Nephron (organoid): ENCODE measurements at regions not wholly inside any gene's neighbourhood (a gene's known extent, or its start where the extent isn't known, plus 50 kb on each side); places are given as distances from the start of the nearest gene placed in this dataset.
"Not testable (repeated sequence)": the region's sequence is repeated elsewhere in the genome, so short reads cannot be mapped to it uniquely, and the experiment has no call there.

Source experiments
- H3K27ac Mint-ChIP-seq, 3 experiments: 2 replicates each; pipeline ENCODE4 v1.8.0; 2020; ENCODE audit warnings: mixed read lengths in 3 of 3, mild to moderate bottlenecking in 2 of 3, moderate library complexity in 1 of 3
- H3K27me3 Mint-ChIP-seq: 2 replicates; pipeline ENCODE4 v1.8.0; 2021; ENCODE audit warnings: low read depth, mild to moderate bottlenecking, moderate library complexity, mixed read lengths
- H3K36me3 Mint-ChIP-seq: 2 replicates; pipeline ENCODE4 v1.8.0; 2020; ENCODE audit warnings: low read depth, mixed read lengths
- H3K4me1 Mint-ChIP-seq: 2 replicates; pipeline ENCODE4 v1.8.0; 2020; ENCODE audit warnings: mixed read lengths
- H3K4me3 Mint-ChIP-seq, 3 experiments: 2 replicates each; pipeline ENCODE4 v1.8.0; 2020; ENCODE audit warnings: mild to moderate bottlenecking in 3 of 3, mixed read lengths in 3 of 3, moderate library complexity in 2 of 3
- H3K9me3 Mint-ChIP-seq: 2 replicates; pipeline ENCODE4 v1.8.0; 2020; ENCODE audit warnings: mixed read lengths
- TF ChIP-seq, protein P1 (sequence below), 3 experiments: fragments of 200-600 bp; sonication (generic); IDR thresholded peaks; one replicate each; pipeline ENCODE4 v1.5.0; 2021; ENCODE audit warnings: antibody characterized with exemption in 3 of 3; ENCODE audit not compliant: unreplicated experiment in 3 of 3

DNA sequence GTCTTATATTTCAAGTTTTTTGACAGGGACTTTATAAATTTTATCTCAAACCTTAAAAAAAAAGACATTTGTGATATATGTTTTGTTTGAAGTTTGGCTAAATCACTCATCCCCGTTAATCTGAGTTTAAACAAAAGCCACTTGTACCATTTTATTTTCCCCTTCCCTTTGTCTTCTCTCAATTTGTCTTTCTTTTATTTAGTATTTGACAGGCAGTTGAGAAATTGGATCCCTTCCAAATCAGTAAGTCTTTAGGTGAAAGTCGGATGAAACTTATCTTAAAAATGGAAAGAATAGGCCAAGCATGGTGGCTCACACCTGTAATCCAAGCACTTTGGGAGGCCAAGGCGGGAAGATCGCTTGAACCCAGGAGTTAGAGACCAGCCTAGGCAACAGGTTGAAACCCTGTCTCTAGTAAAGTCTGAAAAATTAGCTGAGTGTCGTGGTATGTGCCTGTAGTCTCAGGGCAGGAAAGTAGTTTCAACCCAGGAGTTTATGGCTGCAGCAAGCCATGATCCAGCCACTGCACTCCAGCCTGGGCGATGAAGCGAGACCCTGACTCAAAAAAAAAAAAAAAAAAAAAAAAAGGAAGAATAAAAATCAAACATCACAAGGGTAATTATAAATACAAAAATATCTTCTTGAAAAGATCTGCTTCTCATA is 394.6 kb upstream of the TPM1 start:
- Mint-ChIP-seq H3K27me3 (no peaks in the 10 kb centered on the region), H3K4me1 (peaks cover 51% of the 10 kb centered on the region)
- TF ChIP-seq, protein P1, sequence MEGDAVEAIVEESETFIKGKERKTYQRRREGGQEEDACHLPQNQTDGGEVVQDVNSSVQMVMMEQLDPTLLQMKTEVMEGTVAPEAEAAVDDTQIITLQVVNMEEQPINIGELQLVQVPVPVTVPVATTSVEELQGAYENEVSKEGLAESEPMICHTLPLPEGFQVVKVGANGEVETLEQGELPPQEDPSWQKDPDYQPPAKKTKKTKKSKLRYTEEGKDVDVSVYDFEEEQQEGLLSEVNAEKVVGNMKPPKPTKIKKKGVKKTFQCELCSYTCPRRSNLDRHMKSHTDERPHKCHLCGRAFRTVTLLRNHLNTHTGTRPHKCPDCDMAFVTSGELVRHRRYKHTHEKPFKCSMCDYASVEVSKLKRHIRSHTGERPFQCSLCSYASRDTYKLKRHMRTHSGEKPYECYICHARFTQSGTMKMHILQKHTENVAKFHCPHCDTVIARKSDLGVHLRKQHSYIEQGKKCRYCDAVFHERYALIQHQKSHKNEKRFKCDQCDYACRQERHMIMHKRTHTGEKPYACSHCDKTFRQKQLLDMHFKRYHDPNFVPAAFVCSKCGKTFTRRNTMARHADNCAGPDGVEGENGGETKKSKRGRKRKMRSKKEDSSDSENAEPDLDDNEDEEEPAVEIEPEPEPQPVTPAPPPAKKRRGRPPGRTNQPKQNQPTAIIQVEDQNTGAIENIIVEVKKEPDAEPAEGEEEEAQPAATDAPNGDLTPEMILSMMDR (IDR thresholded peaks at IDR 0.05; ENCODE audit: unreplicated experiment in 3 of 3), result no peak

DNA sequence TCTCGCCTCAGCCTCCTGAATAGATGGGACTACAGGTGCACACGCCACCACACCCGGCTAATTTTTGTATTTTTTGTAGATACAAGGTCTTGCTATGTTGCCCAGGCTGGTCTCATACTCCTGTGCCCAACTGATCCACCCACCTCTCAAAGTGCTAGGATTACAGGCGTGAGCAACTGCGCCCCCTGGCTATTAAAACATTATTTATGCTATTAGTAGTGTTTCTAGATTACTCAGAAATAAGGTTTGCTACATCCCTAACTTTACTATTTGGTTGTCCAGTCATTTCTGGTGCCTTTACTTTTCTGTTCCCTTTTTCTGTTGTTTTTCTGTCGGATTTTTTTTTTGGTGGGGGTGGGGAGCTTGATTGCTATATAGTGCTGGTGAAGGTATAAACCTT is 393.6 kb upstream of the TPM1 start:
- peak overlapping the region in 2 of 3 experiments; percentile 2 to 47 for H3K27ac Mint-ChIP-seq
- H3K27me3 Mint-ChIP-seq, result no peaks in the 10 kb centered on the region
- H3K4me1 Mint-ChIP-seq, result peaks cover 43% of the 10 kb centered on the region
- no peak overlapping the region for H3K4me3 Mint-ChIP-seq
- TF ChIP-seq, protein P1 (IDR thresholded peaks at IDR 0.05; ENCODE audit: unreplicated experiment in 3 of 3), result peak in 2 of 3 experiments; percentile 15 to 29
- H3K9me3 Mint-ChIP-seq, result peaks cover 3% of the 10 kb centered on the region
- peaks cover 34% of the 10 kb centered on the region for H3K36me3 Mint-ChIP-seq

More for the DNA sequence above, 394.6 kb upstream of the TPM1 start:
- peaks cover 3% of the 10 kb centered on the region for H3K9me3 Mint-ChIP-seq
- H3K27ac Mint-ChIP-seq, result peak overlapping the region; percentile 21 to 55 (median 54)
- H3K36me3 Mint-ChIP-seq, result peaks cover 27% of the 10 kb centered on the region
- no peak overlapping the region for H3K4me3 Mint-ChIP-seq

DNA sequence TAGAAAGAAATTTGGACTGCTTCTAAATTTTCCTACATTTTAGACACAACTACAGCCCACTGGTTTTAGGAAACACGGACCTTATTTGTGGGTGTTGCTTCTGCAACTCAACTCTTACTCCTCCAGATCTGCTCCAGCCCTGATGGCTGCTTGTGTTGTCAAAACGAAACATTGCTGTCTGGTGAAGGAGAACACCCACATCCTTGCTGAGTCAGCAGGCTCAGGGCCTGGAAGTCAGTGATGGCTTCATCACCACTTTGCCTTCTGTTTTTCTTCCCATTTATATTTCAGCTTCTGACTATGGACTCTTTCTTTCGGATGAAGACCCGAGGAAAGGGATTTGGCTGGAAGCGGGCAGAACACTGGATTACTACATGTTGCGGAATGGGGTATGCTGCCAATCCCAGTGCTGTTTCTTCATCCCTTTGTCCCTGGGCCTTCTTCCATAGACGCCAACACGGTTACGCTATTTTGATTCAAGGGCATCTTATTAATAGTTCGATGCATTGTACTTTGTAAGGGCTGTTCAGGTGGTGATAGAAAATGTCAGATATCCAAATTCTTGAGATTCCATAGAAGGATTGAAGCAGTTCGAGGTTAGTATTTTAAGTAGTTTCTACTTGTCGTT is 392.6 kb upstream of the TPM1 start:
- Mint-ChIP-seq H3K27ac (peak overlapping the region; percentile 2 to 47 (median 3)), H3K4me3 (no peak overlapping the region), H3K9me3 (peaks cover 5% of the 10 kb centered on the region), H3K4me1 (peaks cover 33% of the 10 kb centered on the region), H3K36me3 (peaks cover 41% of the 10 kb centered on the region), H3K27me3 (no peaks in the 10 kb centered on the region)
- TF ChIP-seq, protein P1 (IDR thresholded peaks at IDR 0.05; ENCODE audit: unreplicated experiment in 3 of 3), result no peak

DNA sequence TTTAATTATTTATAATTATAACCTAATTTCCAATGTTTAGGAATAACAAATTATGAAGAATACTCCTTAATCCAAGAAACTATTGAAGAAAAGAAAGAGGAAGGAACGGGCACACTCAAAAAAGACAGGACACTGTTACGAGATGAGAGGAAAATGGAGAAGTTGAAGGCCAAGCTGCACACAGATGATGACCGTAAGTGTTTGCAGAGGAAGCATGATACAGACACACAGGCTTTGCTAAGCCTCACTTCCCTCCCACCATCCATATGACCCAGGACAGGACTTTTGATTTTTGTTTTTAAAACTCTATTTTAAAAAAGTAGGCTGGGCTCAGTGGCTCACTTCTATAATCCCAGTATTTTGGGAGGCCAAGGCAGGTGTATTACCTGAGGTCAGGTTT is 389.4 kb upstream of the TPM1 start:
- Mint-ChIP-seq H3K4me1 (peaks cover 11% of the 10 kb centered on the region), H3K27me3 (no peaks in the 10 kb centered on the region), H3K27ac (no peak overlapping the region), H3K4me3 (no peak overlapping the region), H3K36me3 (peaks cover 61% of the 10 kb centered on the region), H3K9me3 (peaks cover 7% of the 10 kb centered on the region)
- TF ChIP-seq, protein P1 (IDR thresholded peaks at IDR 0.05; ENCODE audit: unreplicated experiment in 3 of 3), result no peak

DNA sequence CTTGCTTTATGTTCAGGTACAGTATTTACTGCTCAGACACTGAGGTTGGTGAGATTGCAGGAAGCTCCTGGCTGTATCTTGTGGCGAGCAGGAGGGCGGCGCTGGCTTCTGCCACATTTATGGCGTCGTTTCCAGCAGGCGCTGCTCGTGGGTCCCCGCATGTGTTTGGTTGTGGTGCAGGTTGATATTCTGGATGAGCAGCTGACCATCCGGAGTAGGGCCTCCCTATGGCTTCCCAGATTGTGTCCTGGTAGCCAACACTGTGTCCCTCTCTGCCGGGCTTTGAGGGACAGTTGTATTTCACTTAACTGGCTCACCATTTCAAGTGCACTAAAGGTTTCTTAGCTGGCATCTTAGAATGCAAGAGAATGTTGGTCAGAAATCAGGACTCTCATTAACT is 386.5 kb upstream of the TPM1 start:
- Mint-ChIP-seq H3K4me3 (no peak overlapping the region), H3K4me1 (no peaks in the 10 kb centered on the region), H3K9me3 (peaks cover 7% of the 10 kb centered on the region), H3K36me3 (peaks cover 70% of the 10 kb centered on the region), H3K27me3 (no peaks in the 10 kb centered on the region), H3K27ac (no peak overlapping the region)
- TF ChIP-seq, protein P1 (IDR thresholded peaks at IDR 0.05; ENCODE audit: unreplicated experiment in 3 of 3), result no peak

DNA sequence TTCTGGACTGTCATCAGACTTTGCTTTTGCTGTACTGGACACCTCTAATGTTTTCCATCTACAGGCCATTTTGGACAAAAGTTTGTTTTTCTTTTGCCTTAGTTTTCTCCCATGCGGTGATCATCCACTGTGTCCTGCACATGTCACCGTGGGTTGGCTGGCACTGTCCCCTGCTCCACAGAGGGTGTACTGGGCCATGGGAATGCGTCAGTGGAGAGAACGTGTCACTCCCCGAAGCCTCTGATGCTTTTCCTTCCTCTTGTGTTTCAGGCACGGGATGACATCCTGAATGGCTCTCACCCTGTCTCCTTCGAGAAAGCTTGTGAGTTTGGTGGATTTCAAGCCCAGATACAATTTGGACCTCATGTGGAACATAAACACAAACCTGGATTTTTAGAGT is 385.0 kb upstream of the TPM1 start:
- H3K36me3 Mint-ChIP-seq, result peaks cover 61% of the 10 kb centered on the region

More for the DNA sequence above, 385.0 kb upstream of the TPM1 start:
- not testable (repeated sequence) for H3K27ac Mint-ChIP-seq, H3K27me3 Mint-ChIP-seq, H3K9me3 Mint-ChIP-seq, H3K4me3 Mint-ChIP-seq, H3K4me1 Mint-ChIP-seq
